NB4 (cell line): ENCODE measurements at regions not wholly inside any gene's neighbourhood (a gene's known extent, or its start where the extent isn't known, plus 50 kb on each side); places are given as distances from the start of the nearest gene placed in this dataset.

ENCODE experiments used
- MYC ChIP-seq: IDR thresholded peaks from 2 replicates; pipeline ENCODE4 v1.6.1; 2011; ENCODE audit warnings: low read depth, low read length
- POLR2A ChIP-seq: IDR thresholded peaks from 2 replicates; pipeline ENCODE4 v1.6.1; 2011; ENCODE audit warnings: mild to moderate bottlenecking; ENCODE audit not compliant: insufficient read length; ENCODE audit errors: extremely low read depth
- TF ChIP-seq, protein P1 (sequence below): IDR thresholded peaks from 2 replicates; pipeline ENCODE4 v1.6.1; 2011; ENCODE audit warnings: low read depth, low read length
- TF ChIP-seq, protein P2 (sequence below): IDR thresholded peaks from one replicate; pipeline ENCODE4 v1.5.1; 2012; ENCODE audit warnings: low read depth, low read length

DNA sequence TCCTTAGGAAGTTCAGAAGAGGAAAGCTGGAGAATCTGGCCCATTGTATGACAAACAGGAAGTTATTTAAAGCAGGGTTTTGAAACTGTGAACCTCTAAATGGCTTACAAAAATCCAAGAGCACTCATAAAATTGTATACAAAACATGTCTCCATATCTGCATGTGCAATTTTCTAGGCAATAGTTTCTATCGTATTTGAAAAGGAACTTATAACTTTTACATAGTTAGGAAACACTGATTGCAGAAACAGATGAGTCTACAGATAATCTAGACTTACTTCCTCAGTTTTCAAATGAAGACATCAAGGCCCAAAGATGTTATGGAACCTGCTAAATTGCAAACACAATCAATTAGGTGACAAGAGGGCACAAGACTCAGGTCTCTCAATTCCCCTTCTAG lies 53.3 kb upstream of the ETV6 start:
- TF ChIP-seq POLR2A (no peak), MYC (no peak)
- TF ChIP-seq, protein P1, sequence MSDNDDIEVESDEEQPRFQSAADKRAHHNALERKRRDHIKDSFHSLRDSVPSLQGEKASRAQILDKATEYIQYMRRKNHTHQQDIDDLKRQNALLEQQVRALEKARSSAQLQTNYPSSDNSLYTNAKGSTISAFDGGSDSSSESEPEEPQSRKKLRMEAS = no peak
- TF ChIP-seq, protein P2, sequence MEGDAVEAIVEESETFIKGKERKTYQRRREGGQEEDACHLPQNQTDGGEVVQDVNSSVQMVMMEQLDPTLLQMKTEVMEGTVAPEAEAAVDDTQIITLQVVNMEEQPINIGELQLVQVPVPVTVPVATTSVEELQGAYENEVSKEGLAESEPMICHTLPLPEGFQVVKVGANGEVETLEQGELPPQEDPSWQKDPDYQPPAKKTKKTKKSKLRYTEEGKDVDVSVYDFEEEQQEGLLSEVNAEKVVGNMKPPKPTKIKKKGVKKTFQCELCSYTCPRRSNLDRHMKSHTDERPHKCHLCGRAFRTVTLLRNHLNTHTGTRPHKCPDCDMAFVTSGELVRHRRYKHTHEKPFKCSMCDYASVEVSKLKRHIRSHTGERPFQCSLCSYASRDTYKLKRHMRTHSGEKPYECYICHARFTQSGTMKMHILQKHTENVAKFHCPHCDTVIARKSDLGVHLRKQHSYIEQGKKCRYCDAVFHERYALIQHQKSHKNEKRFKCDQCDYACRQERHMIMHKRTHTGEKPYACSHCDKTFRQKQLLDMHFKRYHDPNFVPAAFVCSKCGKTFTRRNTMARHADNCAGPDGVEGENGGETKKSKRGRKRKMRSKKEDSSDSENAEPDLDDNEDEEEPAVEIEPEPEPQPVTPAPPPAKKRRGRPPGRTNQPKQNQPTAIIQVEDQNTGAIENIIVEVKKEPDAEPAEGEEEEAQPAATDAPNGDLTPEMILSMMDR = no peak
